ENCODE measurements at regions not wholly inside any gene's neighbourhood (a gene's known extent, or its start where the extent isn't known, plus 50 kb on each side); places are given as distances from the start of the nearest gene placed in this dataset.

GRCh38 chr7:134391223-134391622 is 67.7 kb downstream of the AKR1B1 start:
- DNase-seq = no peak

- no peak for DNase-seq
Observed at GRCh38 chr7:134388336-134389019, 70.4 kb downstream of the AKR1B1 start.

GRCh38 chr7:134378562-134378961 is 61.8 kb upstream of the SLC35B4 start:
- DNase-seq = no peak

GRCh38 chr7:134376693-134377092 is 60.0 kb upstream of the SLC35B4 start:
- DNase-seq = no peak

GRCh38 chr7:134375206-134375605 is 58.5 kb upstream of the SLC35B4 start:
- DNase-seq = no peak

- DNase-seq = no peak
Observed at GRCh38 chr7:134374791-134375190, 58.1 kb upstream of the SLC35B4 start.

- DNase-seq = no peak
Observed at GRCh38 chr7:134374291-134374690, 57.6 kb upstream of the SLC35B4 start.

GRCh38 chr7:134372858-134373257 is 56.1 kb upstream of the SLC35B4 start:
- no peak for DNase-seq

GRCh38 chr7:134371971-134372370 is 55.2 kb upstream of the SLC35B4 start:
- no peak for DNase-seq

GRCh38 chr7:134371536-134371935 is 54.8 kb upstream of the SLC35B4 start:
- no peak for DNase-seq

- no peak for DNase-seq
Observed at GRCh38 chr7:134370135-134370534, 53.4 kb upstream of the SLC35B4 start.

GRCh38 chr7:134368851-134369544 is 52.3 kb upstream of the SLC35B4 start:
- peak in 1 of 2 donors; percentile 13 for DNase-seq

- no peak for DNase-seq
Observed at GRCh38 chr7:134367956-134368749, 51.4 kb upstream of the SLC35B4 start.

Measured in inflammatory macrophage treated with lipopolysaccharide for 1 hour (primary cell).